T-helper 2 cell treated with Interferon-gamma antibody and Interleukin-4, amounts not matched to agents 100 ng/mL and 5 ng/mL, for 36 hours (primary cell): ENCODE measurements at regions not wholly inside any gene's neighbourhood (a gene's known extent, or its start where the extent isn't known, plus 50 kb on each side); places are given as distances from the start of the nearest gene placed in this dataset.

Experiments
- intact Hi-C: fragments of 100-400 bp; cut with micrococcal nuclease; formaldehyde crosslinking; loops from one replicate; pipeline ENCODE4 v1.15.1; 2023

DNA sequence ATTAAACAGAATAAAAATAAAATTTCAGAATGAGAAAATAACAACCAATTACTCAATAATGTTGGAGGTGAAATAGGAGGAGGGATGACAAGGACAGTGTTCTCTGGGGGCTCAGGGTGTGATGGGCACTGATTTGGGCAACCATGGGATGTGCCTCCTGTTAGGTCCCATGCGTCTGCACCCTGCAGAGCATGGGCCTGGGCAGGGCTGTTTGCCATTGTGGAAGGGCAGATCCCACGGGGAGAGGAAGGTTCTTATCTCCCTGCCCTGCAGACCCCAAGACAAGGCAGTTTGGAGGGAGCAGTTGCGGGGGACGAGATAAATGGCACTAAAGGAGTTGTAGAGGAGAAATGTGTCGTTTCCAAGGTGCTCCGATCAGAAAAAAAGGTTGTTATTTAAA, 206.3 kb downstream of the THBS2 start:
- intact Hi-C loops, result no loop called here

DNA sequence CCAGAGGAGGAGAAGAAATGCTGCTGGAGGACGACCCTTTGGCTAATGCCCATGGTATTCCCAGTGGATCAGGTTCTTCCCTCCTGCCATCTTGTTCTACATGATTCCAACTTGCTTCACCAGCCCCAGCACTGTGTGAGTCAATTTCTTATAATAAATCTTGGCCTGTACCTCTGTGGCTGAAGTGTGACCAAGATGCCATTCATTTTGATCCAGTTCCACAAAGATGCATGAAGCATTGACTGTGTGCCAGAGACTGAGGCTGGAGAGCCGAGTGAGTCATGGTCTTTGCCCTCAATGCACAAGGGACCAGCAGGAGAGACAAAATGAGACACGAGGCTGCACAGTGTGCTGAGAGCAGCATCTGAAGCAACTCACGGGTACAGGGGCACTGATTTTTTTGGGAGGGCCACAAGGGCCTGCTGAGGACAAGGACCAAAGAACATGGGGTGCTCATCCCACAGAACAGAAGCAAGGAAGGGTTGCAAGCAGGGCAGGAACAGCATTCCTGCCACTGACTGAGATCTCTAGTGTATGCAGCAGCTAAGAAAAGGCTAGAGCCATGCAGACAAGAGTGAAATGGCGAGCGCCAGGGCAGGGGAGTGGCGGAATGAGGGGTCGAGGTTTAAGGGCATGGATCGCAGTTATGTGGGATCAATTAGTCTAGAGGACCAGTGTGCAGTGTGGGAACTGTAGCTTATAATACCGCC, 207.0 kb downstream of the THBS2 start:
- intact Hi-C loops, result no loop called here

DNA sequence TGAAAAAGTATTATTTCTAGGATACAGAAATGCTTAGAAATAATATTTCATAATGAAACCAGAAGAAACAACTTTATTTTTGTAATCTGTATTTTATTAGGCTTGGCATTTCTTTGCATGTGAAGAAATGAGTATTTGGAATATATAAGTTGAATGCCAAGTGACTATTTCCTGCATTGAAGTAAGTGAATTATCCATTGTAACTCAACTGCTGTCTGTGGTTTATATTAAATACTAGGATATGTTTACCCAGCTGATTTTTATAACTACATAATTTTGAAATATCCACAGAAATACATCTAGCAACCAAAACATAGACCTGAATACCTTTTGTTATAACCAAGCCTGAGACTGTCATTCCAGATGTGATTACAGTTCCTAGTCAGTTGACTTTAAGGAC, 207.6 kb downstream of the THBS2 start:
- intact Hi-C loops, result no loop called here

DNA sequence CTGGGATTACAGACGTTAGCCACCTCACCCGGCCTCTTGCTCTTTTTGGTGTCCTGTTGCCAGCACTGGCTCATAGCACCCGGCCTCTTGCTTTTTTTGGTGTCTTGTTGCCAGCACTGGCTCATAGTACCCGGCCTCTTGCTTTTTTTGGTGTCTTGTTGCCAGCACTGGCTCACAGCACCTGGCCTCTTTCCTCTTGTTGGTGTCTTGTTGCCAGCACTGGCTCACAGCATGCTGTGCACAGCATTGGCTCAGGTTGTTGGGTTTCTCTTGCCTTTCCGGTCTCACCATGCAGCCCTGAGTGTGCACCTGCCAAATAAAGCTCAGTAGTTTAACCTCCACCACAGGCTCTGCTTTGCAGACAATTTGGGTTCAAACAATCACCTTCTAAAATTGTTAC, 208.2 kb downstream of the THBS2 start:
- intact Hi-C loops, result no loop called here

DNA sequence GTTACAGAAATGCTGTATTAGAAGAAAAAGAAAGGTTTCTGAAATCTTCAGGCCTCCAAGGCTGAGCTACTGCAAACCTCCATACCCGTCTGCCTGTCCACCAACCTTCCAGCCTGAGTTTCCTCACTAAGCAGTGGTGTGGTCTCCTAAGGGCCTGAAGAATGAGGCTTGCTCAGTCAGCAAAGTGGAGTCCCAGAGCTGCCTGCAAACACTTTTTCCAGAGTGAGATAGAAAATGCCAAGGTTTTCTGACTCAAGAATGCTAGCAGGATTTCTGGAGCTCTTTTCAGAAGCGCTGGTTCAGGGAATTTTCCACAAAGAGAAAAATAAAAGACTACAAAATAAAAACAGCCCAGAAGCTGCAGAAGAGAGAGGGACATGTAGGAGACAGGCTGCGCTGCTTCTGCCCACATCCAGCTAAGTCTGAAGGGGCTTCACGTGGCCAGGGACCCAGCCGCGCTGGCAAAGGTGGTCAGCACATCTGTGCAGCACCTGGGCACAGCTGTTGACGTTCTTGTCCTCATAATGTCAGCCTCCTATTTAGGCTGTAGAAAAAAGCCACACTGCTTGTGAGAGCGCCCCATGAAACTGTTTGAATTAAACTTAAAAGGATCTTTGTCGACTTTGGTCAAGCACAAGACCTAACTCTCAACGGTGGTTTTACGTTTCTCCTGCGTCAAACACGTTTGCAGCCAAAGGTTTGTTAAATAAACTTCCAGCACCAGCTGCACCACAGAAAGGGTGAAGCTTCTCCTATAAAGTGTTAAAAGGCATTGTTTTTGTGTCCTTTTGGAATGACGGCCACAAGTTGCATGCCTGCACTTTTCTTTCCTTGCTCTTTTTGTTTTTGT, 209.0 kb downstream of the THBS2 start:
- intact Hi-C loops, result no loop called here

DNA sequence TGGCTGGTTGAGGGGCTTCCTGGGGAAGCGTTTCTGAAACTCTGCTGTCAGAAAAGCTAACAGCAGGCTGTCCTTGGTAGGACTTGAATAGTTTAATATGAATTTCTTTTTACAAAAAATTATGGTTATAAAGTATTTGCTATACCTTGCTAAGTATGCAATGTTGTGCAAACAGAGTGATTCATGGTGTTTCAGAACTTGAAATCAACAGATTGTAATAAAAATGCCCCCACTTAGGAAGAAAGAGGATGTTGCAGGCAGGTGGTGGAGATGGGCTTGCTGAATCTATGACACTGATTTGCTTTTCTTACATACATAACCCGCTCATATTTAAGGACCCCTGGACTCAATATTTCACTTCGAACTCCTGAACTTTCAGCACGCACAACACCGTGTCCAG, 211.6 kb downstream of the THBS2 start:
- intact Hi-C loops, result no loop called here

DNA sequence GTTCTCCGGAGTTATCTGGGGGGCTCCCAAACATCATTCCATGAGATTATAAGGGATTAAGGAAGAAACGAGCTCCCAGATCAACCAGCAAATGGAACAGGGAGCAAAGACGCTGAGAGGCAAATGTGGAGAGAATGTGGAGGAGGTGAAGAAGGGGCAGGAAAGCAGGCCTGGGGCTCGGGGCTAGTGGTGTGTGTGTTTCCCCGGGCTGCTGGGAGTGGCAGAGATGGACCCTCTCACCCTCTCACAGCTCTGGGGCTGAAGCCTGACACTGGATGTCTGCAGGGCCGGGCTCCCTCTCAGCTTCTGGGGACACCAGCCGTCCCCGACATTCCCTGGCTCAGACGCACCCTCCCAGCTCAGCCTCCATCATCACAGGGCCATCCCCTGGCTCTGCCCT, 212.6 kb downstream of the THBS2 start:
- intact Hi-C loops, result no loop called here

DNA sequence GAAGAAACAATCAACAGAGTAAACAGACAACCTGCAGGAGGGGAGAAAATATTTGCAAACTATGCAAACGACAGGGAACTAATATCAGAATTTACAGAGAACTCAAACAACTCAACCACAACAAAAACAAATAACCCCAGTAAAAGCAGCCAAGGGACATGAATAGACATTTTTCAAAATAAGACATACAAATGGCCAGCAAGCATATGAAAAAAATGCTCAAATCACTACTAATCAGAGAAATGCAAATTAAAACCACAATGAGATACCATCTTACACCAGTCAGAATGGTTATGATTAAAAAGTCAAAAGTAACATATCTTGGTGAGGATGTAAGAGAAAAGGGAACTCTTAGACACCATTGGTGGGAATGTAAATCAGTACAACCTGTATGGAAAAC, 215.0 kb downstream of the THBS2 start:
- intact Hi-C loops, result no loop called here

DNA sequence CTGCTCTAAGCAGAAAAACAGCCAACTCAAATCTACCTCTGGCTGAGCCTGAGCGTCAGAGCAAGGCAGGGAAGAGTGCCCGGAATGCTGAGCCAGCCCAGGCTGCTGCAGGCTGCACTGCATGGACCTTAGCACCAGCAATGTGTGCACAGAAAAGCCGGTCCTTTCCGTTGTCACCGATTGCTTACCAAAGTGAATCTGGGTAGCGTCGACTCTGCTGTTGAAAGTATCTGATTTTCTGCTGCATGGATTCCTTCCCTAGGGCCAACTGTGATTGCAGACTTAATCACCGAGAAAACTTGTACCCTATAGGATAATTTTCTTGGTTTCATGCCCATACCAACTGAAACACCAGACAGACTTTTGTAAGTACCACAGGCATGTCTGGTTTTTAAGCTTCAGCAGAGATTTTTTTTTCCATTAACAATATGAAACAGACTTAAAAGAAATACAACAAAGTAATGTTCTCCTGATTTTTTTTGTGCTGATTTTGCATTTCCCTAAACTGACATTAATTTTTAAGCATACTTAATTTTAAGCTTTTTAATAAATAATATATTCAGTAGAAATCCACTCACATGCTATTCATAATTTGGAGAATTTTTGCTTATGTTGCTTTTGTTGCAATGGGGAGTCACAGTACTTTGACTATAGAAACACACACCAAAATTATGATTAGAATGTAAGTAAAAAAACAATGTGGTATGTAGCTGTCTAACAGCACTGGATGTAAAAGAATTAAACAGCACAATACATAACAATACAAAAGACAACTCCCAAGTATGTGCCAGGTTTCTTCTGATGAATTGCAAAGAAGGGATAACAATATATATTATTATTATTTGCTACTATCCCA, 218.0 kb downstream of the THBS2 start:
- intact Hi-C loops, result no loop called here

DNA sequence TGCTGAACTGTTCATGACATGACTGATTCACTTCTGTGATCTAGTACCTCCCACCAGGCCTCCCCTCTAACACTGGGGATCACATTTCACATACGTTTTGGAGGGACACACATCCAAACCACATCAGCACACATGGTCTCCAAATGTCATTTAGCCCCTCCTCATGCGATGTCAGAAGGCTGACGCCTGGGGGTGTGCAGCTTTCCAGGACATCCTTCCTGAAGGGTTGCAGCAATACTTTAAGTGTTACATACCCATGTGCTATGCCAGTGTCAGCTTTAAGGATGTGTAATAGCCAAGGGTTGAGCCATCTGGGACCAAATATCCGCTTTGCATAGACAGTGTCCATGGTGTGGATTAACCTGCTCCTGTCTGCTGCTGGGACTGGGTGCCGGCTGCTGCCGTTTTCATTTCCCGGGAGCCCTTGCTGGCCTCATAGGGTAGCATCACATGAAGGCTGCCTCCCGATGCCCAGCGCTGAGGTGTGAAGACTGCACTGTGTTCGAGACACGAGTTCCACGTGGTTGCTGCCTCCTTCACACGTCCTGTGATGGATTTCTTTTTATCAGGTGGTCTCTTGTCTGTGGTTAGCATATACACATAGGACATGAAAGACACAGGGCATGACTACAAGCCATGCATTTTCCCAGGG, 219.0 kb downstream of the THBS2 start:
- intact Hi-C loops, result no loop called here

DNA sequence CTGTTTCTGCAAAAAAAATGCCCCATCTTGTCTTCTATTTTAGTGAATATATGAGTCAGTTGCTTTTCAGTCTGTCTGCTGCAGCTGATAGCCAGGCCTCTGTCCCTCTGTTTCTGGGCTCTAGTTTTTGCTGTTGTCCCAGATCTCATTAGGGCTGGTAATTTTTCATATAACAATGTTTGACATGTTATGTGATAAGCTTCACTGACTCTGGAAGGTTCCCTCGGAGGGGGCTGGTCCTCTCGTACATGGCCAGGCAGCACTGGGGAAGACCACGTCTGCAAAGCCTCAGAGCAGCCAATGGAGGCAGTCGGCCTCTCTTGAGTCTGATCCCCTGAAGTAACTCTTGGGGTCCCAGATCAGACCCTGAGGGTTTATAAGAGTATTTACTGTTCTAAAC, 223.8 kb downstream of the THBS2 start:
- intact Hi-C loops, result no loop called here

DNA sequence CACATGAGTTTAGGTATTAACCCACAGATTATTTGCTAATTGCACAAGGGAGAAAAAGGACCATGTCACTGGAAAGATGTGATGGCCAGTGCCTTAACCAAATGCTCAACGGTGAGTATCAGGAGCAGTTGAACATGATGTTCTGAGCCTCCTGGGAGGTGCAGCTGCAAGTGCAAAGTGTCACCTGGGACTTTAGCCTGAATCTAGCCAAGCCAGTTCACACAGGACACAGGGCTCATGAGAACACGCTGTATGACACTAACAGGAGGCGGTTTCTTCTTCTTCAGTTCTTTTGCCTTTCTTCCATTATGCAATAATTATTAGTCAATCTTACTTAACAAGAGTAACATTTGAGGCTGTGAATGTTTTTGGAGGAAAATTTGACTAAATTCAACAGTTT, 225.3 kb downstream of the THBS2 start:
- intact Hi-C loops, result no loop called here

DNA sequence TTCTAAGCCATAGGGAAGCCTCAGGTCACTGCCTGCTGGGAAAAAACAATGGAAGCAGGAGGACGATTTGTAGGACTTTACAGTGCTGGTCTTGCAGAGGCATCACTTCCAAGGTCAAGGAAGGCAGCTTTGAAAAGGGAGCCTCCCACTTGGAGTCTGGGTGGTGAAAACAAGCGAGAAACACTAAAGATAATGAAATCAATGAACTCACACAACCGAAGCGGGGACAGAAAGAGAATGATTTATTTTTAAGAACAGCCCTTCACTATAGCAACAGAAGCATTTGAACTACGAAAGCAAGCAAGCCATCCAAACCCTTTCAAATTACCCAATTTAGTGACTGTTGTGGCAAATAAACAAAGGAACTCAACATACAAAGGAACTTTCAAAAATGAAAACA, 227.5 kb downstream of the THBS2 start:
- intact Hi-C loops, result no loop called here

DNA sequence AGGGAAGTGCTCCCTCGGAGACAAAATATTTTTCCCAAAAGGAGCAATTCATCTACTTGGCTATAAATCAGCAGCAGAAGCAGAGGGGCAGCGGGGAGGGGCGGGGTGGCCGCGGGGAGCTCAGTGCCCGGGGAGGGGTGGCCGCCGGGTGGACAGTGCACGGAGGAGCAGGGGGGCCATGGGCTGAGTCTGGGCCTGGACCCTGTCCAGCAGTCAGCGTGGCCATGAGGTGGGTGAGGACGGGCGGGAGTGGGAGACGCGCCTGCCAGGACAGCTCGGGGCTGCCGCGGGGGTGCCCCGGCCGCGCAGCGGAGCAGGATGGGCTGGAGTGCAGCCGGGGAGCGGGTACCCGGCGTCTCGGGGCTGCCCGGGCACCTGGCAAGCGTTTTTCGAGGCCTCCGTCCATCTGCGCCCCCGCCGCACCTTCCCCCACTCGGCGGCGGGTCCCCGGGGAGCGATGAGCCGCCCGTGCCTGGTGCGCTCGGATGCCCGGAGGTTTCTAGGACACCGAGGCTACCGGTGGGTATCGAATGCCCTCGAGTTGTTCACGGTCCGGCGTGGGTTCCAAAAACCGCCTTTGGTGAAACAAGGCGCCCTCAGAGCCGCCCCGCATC, 229.5 kb downstream of the THBS2 start:
- intact Hi-C loops, result no loop called here

DNA sequence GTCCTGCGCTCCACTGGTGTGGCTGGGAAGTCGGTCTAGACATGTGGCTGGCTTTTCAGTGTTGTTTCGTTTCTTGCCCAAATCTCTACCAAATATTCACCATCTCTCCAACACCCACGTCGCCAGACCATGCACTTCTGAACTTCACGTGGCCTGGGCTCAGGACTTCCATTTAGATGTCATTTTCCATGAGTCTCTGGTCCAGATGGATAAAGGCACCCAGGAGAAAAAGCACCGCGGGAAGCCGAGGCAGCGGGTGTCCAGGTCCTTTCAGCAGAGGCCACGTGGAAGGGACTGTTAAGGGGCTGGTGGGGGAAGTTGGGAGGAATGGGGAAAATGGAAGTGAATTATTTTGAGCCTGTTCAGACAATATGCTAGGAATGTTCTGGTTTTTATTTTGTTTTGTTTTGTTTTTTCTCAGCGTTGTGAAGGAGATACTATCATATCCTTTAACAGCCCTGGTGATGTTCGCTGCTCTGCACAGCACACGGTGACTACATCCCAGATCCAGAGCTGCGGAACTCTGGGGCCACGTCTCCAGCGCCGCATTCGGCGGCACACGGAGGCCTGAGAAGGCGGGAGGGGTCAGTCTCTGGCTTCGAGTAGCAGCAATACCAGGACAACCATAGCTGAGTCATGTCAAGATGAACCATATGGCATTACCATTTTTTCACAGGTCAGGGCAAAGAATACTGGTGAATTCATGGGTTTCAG, 230.3 kb downstream of the THBS2 start:
- intact Hi-C loops, result no loop called here

DNA sequence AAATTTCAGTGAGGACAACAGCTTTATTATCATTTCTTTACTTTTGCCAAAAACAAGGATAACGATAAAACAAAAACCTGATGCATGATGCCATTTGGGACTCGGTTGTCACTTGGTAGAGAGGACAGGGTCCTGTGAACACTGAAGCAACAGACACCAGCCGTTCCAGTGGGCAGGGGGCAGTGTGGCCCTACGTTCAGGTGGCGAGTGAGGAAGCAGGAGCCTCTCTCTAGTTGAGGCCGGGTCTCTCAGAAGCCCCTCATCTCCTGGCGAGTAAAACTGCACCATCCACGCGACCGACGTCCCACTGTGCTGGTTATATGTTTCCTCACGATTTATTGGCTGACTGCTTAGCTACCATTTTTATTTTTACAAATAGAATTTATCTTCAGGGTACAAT, 231.6 kb downstream of the THBS2 start:
- intact Hi-C loops, result no loop called here

DNA sequence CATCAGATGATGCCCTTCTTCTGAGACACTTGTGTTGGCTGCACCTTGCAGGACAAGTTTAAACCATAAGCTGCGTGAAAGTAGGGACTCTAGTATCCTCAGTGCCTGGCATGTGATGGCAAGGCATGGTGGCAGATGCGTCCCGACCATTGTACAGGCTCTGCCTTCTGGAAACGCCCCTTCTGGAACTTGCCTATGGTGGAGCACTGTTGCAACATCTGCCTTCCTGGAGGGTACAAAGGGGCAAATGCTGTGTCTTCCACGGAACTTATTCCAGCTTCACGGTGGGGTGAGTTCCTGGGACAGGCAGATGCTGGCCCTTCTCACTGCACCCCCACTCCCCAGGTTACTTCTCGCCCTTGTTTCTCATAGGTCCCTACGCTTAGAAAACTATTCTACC, 232.8 kb downstream of the THBS2 start:
- intact Hi-C loops, result no loop called here

DNA sequence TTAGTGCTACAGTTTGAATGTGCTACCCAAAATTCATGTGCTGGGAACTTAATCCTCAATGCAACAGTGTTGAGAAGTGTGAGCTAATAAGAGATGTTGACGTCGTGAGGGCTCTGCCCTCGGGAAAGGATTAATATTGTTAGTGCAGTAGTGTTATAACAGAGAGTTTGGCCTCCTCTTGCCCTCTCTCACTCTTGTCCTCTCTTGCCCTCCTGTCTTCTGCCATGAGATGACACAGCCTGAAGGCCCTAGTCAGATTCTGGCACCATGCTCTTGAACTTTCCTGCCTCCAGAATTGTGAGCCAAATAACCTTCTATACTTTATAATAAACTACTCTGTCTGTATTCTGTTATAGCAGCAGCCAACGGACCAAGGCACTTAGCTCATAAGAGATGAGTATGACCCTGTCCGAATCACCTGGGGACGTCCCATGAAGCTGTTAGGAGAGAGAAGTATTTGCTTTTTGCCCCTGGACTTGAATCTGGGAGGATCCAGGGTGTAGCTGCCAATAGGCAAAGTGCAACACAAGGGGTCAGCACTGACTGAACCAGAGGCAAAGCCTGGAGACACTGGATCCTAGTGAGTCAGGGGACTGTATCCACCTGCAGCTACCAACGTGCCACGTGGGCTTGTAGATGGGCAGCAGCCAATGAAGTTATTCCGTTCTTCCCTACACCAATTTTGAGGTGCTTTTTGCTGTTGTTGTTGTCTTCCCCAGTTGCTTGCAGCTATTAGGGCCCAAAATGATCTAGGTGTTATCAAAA, 233.7 kb downstream of the THBS2 start:
- intact Hi-C loops, result no loop called here

DNA sequence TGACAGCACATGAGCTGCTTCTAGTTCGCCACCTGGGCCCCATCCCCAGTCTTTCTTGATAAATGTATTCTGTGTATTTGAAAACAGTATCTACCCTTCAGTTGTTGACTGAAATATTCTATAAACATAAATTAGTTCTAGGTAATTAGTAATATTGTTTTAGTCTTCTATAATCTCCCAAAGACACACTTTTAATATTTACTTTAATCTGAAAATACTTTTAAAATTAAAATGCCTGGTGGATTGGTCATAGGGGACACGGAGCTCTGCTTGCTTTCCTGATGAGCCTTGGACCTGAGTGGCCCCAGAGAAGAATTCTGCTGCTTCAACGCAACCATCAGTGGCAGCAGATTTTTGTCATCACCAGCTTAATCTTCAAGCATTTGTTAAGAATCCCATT, 234.5 kb downstream of the THBS2 start:
- intact Hi-C loops, result no loop called here

DNA sequence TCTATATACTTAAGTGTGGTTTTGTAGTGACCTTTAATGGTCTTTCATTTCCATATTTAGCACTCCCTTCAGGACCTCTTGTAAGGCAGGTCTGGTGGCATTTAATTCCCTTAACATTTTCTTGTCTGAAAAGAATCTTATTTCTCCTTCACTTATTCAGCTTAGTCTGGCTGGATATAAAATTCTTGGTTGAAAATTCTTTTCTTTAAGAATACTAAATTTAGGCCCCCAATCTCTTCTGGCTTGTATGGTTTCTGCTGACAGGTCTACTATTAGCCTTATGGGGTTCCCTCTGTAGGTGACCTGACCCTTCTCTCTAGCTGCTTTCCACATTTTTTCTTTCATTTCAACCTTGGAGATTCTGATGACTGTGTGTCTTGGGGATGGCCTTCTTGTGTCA, 236.9 kb downstream of the THBS2 start:
- intact Hi-C loops, result no loop called here
